ENCODE measurements at regions not wholly inside any gene's neighbourhood (a gene's known extent, or its start where the extent isn't known, plus 50 kb on each side); places are given as distances from the start of the nearest gene placed in this dataset.

- TF ChIP-seq POLR2AphosphoS5 (IDR thresholded peaks at IDR 0.05) (no peak), POLR2A (IDR thresholded peaks at IDR 0.05) (no peak)
- TF ChIP-seq, protein P1, sequence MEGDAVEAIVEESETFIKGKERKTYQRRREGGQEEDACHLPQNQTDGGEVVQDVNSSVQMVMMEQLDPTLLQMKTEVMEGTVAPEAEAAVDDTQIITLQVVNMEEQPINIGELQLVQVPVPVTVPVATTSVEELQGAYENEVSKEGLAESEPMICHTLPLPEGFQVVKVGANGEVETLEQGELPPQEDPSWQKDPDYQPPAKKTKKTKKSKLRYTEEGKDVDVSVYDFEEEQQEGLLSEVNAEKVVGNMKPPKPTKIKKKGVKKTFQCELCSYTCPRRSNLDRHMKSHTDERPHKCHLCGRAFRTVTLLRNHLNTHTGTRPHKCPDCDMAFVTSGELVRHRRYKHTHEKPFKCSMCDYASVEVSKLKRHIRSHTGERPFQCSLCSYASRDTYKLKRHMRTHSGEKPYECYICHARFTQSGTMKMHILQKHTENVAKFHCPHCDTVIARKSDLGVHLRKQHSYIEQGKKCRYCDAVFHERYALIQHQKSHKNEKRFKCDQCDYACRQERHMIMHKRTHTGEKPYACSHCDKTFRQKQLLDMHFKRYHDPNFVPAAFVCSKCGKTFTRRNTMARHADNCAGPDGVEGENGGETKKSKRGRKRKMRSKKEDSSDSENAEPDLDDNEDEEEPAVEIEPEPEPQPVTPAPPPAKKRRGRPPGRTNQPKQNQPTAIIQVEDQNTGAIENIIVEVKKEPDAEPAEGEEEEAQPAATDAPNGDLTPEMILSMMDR (IDR thresholded peaks at IDR 0.05), result no peak
Measured at GRCh38 chr3:59418836-59419235, 369.0 kb upstream of the CFAP20DC start.
